Keratinocyte (primary cell): ENCODE measurements at regions not wholly inside any gene's neighbourhood (a gene's known extent, or its start where the extent isn't known, plus 50 kb on each side); places are given as distances from the start of the nearest gene placed in this dataset.

Source experiments
- DNase-seq: peaks from one replicate; pipeline ENCODE4 v3.0.0-alpha.2; 2011; ENCODE audit warnings: low read depth, missing footprints, low spot score
- FAIRE-seq: peaks from 2 replicates; lab custom pipeline; 2011; peaks lifted over from hg19 to GRCh38; lab: Jason Lieb, UNC
- H2AFZ ChIP-seq: 2 replicates; pipeline ENCODE4 v1.6.0; 2012; ENCODE audit warnings: low read length, control low read depth, inconsistent platforms; ENCODE audit not compliant: control insufficient read depth
- H3K27ac ChIP-seq: 2 replicates; pipeline ENCODE4 v1.5.1; 2011; ENCODE audit warnings: low read length; ENCODE audit not compliant: control insufficient read depth, insufficient read depth
- H3K27me3 ChIP-seq: 3 replicates; pipeline ENCODE4 v1.6.0; 2011; ENCODE audit warnings: low read length; ENCODE audit not compliant: control insufficient read depth, insufficient read depth; ENCODE audit errors: extremely low read depth
- H3K36me3 ChIP-seq, 2 experiments: 2 replicates in 1 of 2; 3 replicates in 1 of 2; pipeline ENCODE4 v1.5.1; 2011; ENCODE audit warnings: low read length in 2 of 2, mild to moderate bottlenecking in 1 of 2; ENCODE audit not compliant: control insufficient read depth in 2 of 2, insufficient read depth in 2 of 2; ENCODE audit errors: extremely low read depth in 1 of 2
- H3K4me1 ChIP-seq: 3 replicates; pipeline ENCODE4 v1.5.1; 2011; ENCODE audit warnings: low read length; ENCODE audit not compliant: control insufficient read depth, insufficient read depth; ENCODE audit errors: extremely low read depth
- H3K4me2 ChIP-seq: 3 replicates; pipeline ENCODE4 v1.6.0; 2011; ENCODE audit warnings: low read depth, low read length; ENCODE audit not compliant: control insufficient read depth, insufficient read depth; ENCODE audit errors: extremely low read depth
- H3K4me3 ChIP-seq, 3 experiments: fragments of 200-600 bp in 1 of 3; sonication (generic) in 1 of 3; 2 replicates in 2 of 3; 3 replicates in 1 of 3; pipeline ENCODE4 v1.5.1; 2011 to 2016; ENCODE audit warnings: low read length in 3 of 3, mild to moderate bottlenecking in 3 of 3, control low read depth in 2 of 3, inconsistent platforms in 1 of 3, low read depth in 1 of 3, mixed read lengths in 1 of 3, mixed run types in 1 of 3, moderate library complexity in 1 of 3; ENCODE audit not compliant: control insufficient read depth in 2 of 3, insufficient read depth in 2 of 3; ENCODE audit errors: extremely low read depth in 1 of 3
- H3K79me2 ChIP-seq: 2 replicates; pipeline ENCODE4 v1.6.0; 2012; ENCODE audit warnings: low read length; ENCODE audit not compliant: control insufficient read depth, insufficient read depth
- H3K9ac ChIP-seq: 3 replicates; pipeline ENCODE4 v1.6.0; 2011; ENCODE audit warnings: low read length; ENCODE audit not compliant: control insufficient read depth, insufficient read depth; ENCODE audit errors: extremely low read depth
- H3K9me1 ChIP-seq: 3 replicates; pipeline ENCODE4 v1.6.0; 2011; ENCODE audit warnings: low read length; ENCODE audit not compliant: control insufficient read depth, insufficient read depth; ENCODE audit errors: extremely low read depth
- H3K9me3 ChIP-seq: 2 replicates; pipeline ENCODE4 v1.5.1; 2012; ENCODE audit warnings: low read depth, low read length; ENCODE audit not compliant: control insufficient read depth
- H4K20me1 ChIP-seq: 3 replicates; pipeline ENCODE4 v1.6.0; 2011; ENCODE audit warnings: low read length; ENCODE audit not compliant: control insufficient read depth, insufficient read depth; ENCODE audit errors: extremely low read depth
- EZH2 ChIP-seq: IDR thresholded peaks from one replicate; pipeline ENCODE4 v1.6.1; 2012; ENCODE audit warnings: inconsistent platforms, mild to moderate bottlenecking, low read length, moderate library complexity
- dilution Hi-C: fragments of 300-500 bp; cut with MboI; formaldehyde crosslinking; loops from one replicate; pipeline ENCODE4 v1.7.0; 2020; ENCODE audit warnings: low sequenced_read_pairs; ENCODE audit not compliant: extremely low pct_ligation_motif_present
- TF ChIP-seq, protein P1 (sequence below), 3 experiments: IDR thresholded peaks in 1 of 3; conservative IDR thresholded peaks in 1 of 3; optimal IDR thresholded peaks in 1 of 3; 2 replicates in 2 of 3; 3 replicates in 1 of 3; pipeline versions ENCODE3 to v1.5.1; 2011; ENCODE audit warnings: low read length in 3 of 3, mild to moderate bottlenecking in 3 of 3, moderate library complexity in 2 of 3, control low read depth in 1 of 3, inconsistent platforms in 1 of 3; ENCODE audit not compliant: insufficient read depth in 2 of 3; ENCODE audit errors: extremely low read depth in 1 of 3

DNA sequence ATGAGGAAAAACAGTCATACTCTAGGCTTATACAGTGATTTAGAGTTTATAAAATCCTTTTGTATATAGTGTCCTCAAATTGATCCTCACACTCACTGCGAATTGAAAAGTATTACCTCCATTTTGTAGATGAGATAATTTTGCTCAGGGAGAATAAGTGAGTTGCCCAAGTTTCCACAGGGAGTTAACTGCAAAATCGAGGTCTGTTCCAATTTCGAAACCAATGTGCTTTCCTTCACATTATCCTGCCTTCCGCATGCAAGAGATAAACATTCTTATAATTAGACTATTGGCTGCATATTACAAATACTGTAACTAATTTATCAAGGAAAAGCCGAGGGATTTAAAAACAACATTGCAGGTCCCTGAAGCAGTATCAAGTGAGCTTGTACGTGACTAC, 667.0 kb downstream of the SQOR start:
- Histone ChIP-seq H3K4me2 (no peak overlapping the region), H4K20me1 (no peaks in the 10 kb centered on the region), H3K27me3 (no peaks in the 10 kb centered on the region), H3K4me3 (no peak overlapping the region), H3K9me1 (no peaks in the 10 kb centered on the region), H3K79me2 (no peaks in the 10 kb centered on the region), H2AFZ (no peak overlapping the region), H3K27ac (no peak overlapping the region), H3K4me1 (no peaks in the 10 kb centered on the region), H3K9ac (no peak overlapping the region), H3K36me3 (no peaks in the 10 kb centered on the region), H3K9me3 (no peaks in the 10 kb centered on the region)
- FAIRE-seq (no peak), DNase-seq (no peak)
- dilution Hi-C loops: no loop called here
- no peak for TF ChIP-seq EZH2
- TF ChIP-seq, protein P1, sequence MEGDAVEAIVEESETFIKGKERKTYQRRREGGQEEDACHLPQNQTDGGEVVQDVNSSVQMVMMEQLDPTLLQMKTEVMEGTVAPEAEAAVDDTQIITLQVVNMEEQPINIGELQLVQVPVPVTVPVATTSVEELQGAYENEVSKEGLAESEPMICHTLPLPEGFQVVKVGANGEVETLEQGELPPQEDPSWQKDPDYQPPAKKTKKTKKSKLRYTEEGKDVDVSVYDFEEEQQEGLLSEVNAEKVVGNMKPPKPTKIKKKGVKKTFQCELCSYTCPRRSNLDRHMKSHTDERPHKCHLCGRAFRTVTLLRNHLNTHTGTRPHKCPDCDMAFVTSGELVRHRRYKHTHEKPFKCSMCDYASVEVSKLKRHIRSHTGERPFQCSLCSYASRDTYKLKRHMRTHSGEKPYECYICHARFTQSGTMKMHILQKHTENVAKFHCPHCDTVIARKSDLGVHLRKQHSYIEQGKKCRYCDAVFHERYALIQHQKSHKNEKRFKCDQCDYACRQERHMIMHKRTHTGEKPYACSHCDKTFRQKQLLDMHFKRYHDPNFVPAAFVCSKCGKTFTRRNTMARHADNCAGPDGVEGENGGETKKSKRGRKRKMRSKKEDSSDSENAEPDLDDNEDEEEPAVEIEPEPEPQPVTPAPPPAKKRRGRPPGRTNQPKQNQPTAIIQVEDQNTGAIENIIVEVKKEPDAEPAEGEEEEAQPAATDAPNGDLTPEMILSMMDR (optimal IDR thresholded peaks at IDR 0.05 in 1 of 3, IDR thresholded peaks at IDR 0.05 in 1 of 3, conservative IDR thresholded peaks at IDR 0.05 in 1 of 3; ENCODE audit: extremely low read depth in 1 of 3, insufficient read depth in 2 of 3, low read length in 3 of 3): no peak

DNA sequence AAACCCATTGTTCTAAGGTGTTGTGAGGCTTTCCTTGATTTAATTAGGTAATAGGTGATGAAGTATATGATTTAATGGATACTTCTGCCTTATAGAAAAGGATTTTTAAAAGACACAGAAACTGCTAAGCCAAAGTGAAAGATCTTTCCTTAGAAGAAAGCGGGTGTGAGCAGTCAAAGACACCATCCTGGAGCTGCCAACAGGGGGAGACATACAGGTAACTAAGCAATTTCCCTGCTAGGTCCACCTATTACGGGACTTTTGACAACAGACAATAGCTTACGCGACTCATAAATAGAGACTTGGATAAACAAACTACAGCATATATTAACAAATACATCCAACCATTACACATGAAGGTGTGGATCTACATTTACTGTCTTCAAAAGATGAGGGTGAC, 669.5 kb downstream of the SQOR start:
- dilution Hi-C loops: no loop called here

More for the DNA sequence above, 669.5 kb downstream of the SQOR start:
- Histone ChIP-seq H3K9me3 (no peaks in the 10 kb centered on the region), H3K4me2 (no peak overlapping the region), H3K79me2 (no peaks in the 10 kb centered on the region), H3K4me3 (no peak overlapping the region), H3K4me1 (no peaks in the 10 kb centered on the region), H2AFZ (no peak overlapping the region), H3K9ac (no peak overlapping the region), H3K27ac (no peak overlapping the region), H3K9me1 (no peaks in the 10 kb centered on the region), H3K27me3 (no peaks in the 10 kb centered on the region), H3K36me3 (no peaks in the 10 kb centered on the region), H4K20me1 (no peaks in the 10 kb centered on the region)
- DNase-seq (no peak), FAIRE-seq (no peak)
- TF ChIP-seq, protein P1 (optimal IDR thresholded peaks at IDR 0.05 in 1 of 3, IDR thresholded peaks at IDR 0.05 in 1 of 3, conservative IDR thresholded peaks at IDR 0.05 in 1 of 3; ENCODE audit: extremely low read depth in 1 of 3, insufficient read depth in 2 of 3, low read length in 3 of 3): peak; percentile 40 to 49 (median 47)
- no peak for TF ChIP-seq EZH2
